Transverse colon (tissue), 4 donors: ENCODE measurements at regions not wholly inside any gene's neighbourhood (a gene's known extent, or its start where the extent isn't known, plus 50 kb on each side); places are given as distances from the start of the nearest gene placed in this dataset.

Experiments used
- DNase-seq: peaks from one replicate; pipeline ENCODE4 v3.0.0-alpha.2; 2019
- H3K27ac ChIP-seq, 4 donors: fragments of 200-600 bp; sonication (generic); 2 replicates each; pipeline ENCODE4 v1.5.1; 2016 to 2018; ENCODE audit warnings: inconsistent platforms in 4 of 4
- H3K27me3 ChIP-seq: fragments of 200-600 bp; sonication (generic); 2 replicates; pipeline ENCODE4 v1.5.1; 2017; ENCODE audit warnings: inconsistent platforms
- H3K36me3 ChIP-seq, 4 donors: fragments of 200-600 bp; sonication (generic); 2 replicates each; pipeline ENCODE4 v1.5.1; 2017 to 2019; ENCODE audit warnings: inconsistent platforms in 4 of 4
- H3K4me1 ChIP-seq, 4 donors: fragments of 200-600 bp; sonication (generic); 2 replicates each; pipeline ENCODE4 v1.5.1; 2017 to 2020; ENCODE audit warnings: inconsistent platforms in 4 of 4
- H3K4me3 ChIP-seq, 4 donors: fragments of 200-600 bp; sonication (generic); 1 replicate in 1 of 4; 2 replicates in 3 of 4; pipeline versions ENCODE4 v1.5.1 to v1.6.1; 2017 to 2019; ENCODE audit warnings: inconsistent platforms in 4 of 4
- H3K9me3 ChIP-seq, 2 donors: fragments of 200-600 bp; sonication (generic); 2 replicates each; pipeline ENCODE4 v1.5.1; 2017 to 2019; ENCODE audit warnings: inconsistent platforms in 2 of 2
- EP300 ChIP-seq: sonication (generic); formaldehyde crosslinking; IDR thresholded peaks from one replicate; pipeline ENCODE4 v1.6.1; 2017; ENCODE audit warnings: antibody characterized with exemption, low read depth
- POLR2A ChIP-seq: fragments of 450-650 bp; IDR thresholded peaks from one replicate; pipeline ENCODE4 v1.6.1; 2016; ENCODE audit warnings: antibody characterized with exemption, mild to moderate bottlenecking, moderate library complexity
- POLR2AphosphoS5 ChIP-seq, 3 donors: sonication (generic); formaldehyde crosslinking; IDR thresholded peaks; one replicate each; pipeline ENCODE4 v1.6.1; 2016; ENCODE audit warnings: antibody characterized with exemption in 3 of 3
- WGBS, 2 donors: methylation state at CpG; one replicate each; pipeline ENCODE4 v1.1.5; 2018; ENCODE audit warnings: low coverage in 1 of 2; 5-methylcytosine and 5-hydroxymethylcytosine counted together
- in situ Hi-C, 4 donors: fragments of 200-750 bp; cut with MboI; loops; one replicate each; pipeline versions ENCODE4 v1.15.0 to v1.15.1; 2017; ENCODE audit warnings: low sequenced_read_pairs in 3 of 4, low pct_ligation_motif_present in 1 of 4, low pct_unique_long_range_greater_than_20kb in 1 of 4
- intact Hi-C: fragments of 100-400 bp; cut with DNase I; formaldehyde crosslinking; loops from one replicate; pipeline ENCODE4 v1.15.1; 2023; ENCODE audit warnings: low total_unique reads
- TF ChIP-seq, protein P1 (sequence below), 5 experiments: fragments of 200-600 bp in 3 of 5; fragments of 450-650 bp in 2 of 5; sonication (generic) in 3 of 5; IDR thresholded peaks; 1 replicate in 2 of 5; 2 replicates in 3 of 5; pipeline ENCODE4 v1.5.1; 2016 to 2017; ENCODE audit warnings: antibody characterized with exemption in 5 of 5, inconsistent platforms in 3 of 5, mild to moderate bottlenecking in 2 of 5, moderate library complexity in 1 of 5

DNA sequence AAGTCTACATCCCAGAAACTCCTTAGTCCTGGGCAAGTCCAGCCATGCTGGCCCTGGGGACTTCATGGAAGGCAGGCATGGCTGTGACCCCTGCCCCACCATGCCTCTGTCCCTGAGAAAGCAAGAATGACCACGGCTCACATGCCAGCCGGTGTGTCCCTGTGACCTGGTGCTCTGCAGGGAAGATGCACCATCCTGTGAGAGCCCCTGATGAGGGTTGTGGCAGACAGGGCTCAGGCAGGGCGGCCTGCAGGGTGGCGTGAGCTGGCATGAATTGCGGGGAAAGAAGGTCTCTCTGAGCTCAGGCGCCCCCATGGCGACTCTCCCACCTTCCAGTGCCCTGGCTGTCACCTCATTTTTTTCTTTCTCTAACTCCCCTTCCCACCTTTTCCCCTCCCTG, 260.3 kb downstream of the RBFOX3 start:
- Histone ChIP-seq H3K4me1 (no peaks in the 10 kb centered on the region), H3K4me3 (no peak overlapping the region), H3K36me3 (no peaks in the 10 kb centered on the region), H3K27me3 (peaks cover 30% of the 10 kb centered on the region), H3K9me3 (no peaks in the 10 kb centered on the region), H3K27ac (no peak overlapping the region)
- WGBS, 2 donors: 93% methylated on average over 7 of the region's 7 CpGs; no CpG with 5 or more reads in 1 of the 2 donors
- in situ Hi-C loops (no loop called here), intact Hi-C loops (no loop called here)
- no peak for DNase-seq
- TF ChIP-seq POLR2A (no peak), EP300 (no peak), POLR2AphosphoS5 (IDR thresholded peaks at IDR 0.05) (no peak)
- TF ChIP-seq, protein P1, sequence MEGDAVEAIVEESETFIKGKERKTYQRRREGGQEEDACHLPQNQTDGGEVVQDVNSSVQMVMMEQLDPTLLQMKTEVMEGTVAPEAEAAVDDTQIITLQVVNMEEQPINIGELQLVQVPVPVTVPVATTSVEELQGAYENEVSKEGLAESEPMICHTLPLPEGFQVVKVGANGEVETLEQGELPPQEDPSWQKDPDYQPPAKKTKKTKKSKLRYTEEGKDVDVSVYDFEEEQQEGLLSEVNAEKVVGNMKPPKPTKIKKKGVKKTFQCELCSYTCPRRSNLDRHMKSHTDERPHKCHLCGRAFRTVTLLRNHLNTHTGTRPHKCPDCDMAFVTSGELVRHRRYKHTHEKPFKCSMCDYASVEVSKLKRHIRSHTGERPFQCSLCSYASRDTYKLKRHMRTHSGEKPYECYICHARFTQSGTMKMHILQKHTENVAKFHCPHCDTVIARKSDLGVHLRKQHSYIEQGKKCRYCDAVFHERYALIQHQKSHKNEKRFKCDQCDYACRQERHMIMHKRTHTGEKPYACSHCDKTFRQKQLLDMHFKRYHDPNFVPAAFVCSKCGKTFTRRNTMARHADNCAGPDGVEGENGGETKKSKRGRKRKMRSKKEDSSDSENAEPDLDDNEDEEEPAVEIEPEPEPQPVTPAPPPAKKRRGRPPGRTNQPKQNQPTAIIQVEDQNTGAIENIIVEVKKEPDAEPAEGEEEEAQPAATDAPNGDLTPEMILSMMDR (IDR thresholded peaks at IDR 0.05): no peak

DNA sequence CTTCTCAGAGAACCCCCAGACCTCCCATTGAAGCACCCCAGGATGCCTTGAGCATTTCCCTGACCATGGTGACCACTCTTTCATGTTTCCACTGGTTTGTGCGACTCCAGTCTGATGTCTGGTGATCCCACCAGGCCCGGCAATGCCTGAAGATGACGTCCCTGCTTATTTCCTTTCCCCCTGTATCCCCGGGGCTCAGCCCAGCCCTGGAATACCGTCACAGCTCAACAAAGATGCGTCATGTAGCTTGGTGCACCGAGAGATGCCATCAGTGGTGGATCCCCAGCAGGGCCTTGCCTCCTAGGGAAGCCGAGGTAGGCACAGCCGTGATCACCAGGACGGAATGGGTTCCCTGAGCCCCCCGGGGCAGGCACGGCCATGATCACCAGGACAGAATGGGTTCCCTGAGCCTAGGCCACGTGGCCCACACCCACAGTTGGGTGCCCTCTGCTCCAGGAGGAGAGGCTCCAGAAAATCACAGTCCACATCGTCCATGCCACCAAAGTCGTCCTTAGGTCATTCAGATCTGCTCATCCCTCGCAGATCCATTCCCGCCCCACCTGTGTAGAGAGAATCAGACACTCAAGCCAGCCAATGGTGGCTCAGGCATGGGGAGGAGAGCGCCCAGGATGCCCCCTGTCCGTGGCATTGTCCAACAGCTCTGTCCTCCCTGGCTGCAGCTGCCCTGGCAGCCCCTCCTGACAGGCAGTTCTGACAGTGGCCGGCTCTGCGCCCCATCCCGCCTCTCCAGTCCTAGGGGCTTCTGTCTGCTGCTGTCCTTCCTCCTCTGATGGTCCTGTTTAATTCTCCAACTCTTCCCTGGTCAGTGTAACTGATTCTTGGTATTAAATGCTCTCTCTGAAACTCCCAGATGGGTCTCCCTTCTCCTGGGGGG, 261.1 kb downstream of the RBFOX3 start:
- H3K27me3 ChIP-seq: peaks cover 30% of the 10 kb centered on the region
- no peak for TF ChIP-seq EP300
- TF ChIP-seq, protein P1 (IDR thresholded peaks at IDR 0.05): no peak
- TF ChIP-seq POLR2A: no peak
- TF ChIP-seq POLR2AphosphoS5 (IDR thresholded peaks at IDR 0.05): no peak
- WGBS, 2 donors: 72 to 90% methylated on average over 3 to 22 of the region's 22 CpGs

DNA sequence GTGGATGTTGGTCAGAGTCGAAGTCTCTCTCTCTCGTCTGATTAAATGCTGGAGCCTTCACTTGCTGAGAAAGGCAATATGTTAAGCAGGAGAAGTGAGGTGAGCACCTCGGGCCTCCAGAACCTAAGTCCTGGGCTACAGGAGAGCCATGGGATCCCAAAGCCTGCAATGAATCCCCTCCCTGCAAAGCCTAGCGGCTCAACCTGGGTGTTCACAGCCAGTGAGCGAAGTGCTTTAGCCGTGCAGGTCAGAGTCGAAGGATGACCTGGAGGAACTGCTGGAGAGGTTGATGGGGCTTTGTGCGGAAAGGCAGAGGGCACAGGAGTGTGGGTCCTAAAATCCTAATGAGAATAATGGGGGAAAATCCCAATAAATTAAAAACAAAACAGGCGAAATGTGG, 267.8 kb downstream of the ENGASE start:
- Histone ChIP-seq H3K4me3 (no peak overlapping the region), H3K4me1 (peaks cover 0 to 5% (median 0%) of the 10 kb centered on the region in 4 donors), H3K27ac (no peak overlapping the region), H3K9me3 (no peaks in the 10 kb centered on the region), H3K36me3 (no peaks in the 10 kb centered on the region), H3K27me3 (peaks cover 11% of the 10 kb centered on the region)
- no peak for DNase-seq
- no peak for TF ChIP-seq POLR2AphosphoS5 (IDR thresholded peaks at IDR 0.05)
- no peak for TF ChIP-seq EP300
- TF ChIP-seq POLR2A: no peak
- TF ChIP-seq, protein P1 (IDR thresholded peaks at IDR 0.05): no peak
- WGBS, 2 donors: 67 to 69% methylated on average over 6 to 9 of the region's 9 CpGs
- in situ Hi-C loops (no loop called here), intact Hi-C loops (no loop called here)

More for the DNA sequence above, 261.1 kb downstream of the RBFOX3 start:
- no peaks in the 10 kb centered on the region for H3K9me3 ChIP-seq
- no peaks in the 10 kb centered on the region for H3K4me1 ChIP-seq
- H3K4me3 ChIP-seq: no peak overlapping the region
- no peaks in the 10 kb centered on the region for H3K36me3 ChIP-seq
- no peak overlapping the region for H3K27ac ChIP-seq
- in situ Hi-C loops: no loop called here
- no peak for DNase-seq
- intact Hi-C loops: no loop called here

DNA sequence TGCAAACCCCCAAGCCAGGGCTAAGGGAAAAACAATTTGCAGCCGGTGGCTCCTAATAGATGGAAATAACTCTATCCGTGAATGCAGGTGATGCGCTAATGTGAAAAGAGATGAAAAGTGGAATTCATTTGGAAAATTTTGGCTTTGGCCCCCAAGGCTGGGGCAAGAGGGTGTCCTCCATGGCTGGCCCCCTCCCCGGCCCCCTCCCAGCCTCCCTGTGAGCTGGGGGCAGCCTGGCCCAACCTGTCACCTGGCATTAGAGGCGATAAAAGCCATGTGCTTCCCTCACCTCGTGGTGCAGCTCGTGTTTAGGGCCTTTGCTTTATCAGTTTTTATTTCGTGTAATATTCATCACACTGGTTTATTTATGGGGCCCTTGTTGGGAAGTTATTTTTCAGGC, 267.2 kb downstream of the ENGASE start:
- H3K4me1 ChIP-seq: peaks cover 0 to 5% (median 0%) of the 10 kb centered on the region in 4 donors
- H3K36me3 ChIP-seq: no peaks in the 10 kb centered on the region
- WGBS, 2 donors: 68% methylated on average over 8 of the region's 8 CpGs; no CpG with 5 or more reads in 1 of the 2 donors
- no peak for DNase-seq
- no peaks in the 10 kb centered on the region for H3K9me3 ChIP-seq
- intact Hi-C loops: no loop called here
- peaks cover 5% of the 10 kb centered on the region for H3K27me3 ChIP-seq
- TF ChIP-seq, protein P1 (IDR thresholded peaks at IDR 0.05): no peak
- TF ChIP-seq POLR2AphosphoS5 (IDR thresholded peaks at IDR 0.05): no peak
- TF ChIP-seq POLR2A: no peak
- no peak for TF ChIP-seq EP300
- no peak overlapping the region for H3K4me3 ChIP-seq
- no peak overlapping the region for H3K27ac ChIP-seq
- in situ Hi-C loops: no loop called here
